ENCODE measurements at regions not wholly inside any gene's neighbourhood (a gene's known extent, or its start where the extent isn't known, plus 50 kb on each side); places are given as distances from the start of the nearest gene placed in this dataset.

- no peak overlapping the region for H3K9ac ChIP-seq (ENCODE audit: insufficient read depth, low read depth, low read length)
- H3K4me1 ChIP-seq (ENCODE audit: insufficient read depth, low read length): peaks cover 15% of the 10 kb centered on the region
- ChIA-PET CTCF (ENCODE audit: low intra/inter-chr PET ratio, low total read pairs) (no interaction called here), POLR2A (no interaction called here)
- no peaks in the 10 kb centered on the region for H3K9me3 ChIP-seq (ENCODE audit: low read length)
- DNase-seq (ENCODE audit: low spot score): no peak
- no peak overlapping the region for H3K4me3 ChIP-seq (replicated peaks in 1 of 3; ENCODE audit: insufficient read depth in 1 of 3, low read depth in 2 of 3, low read length in 3 of 3)
- 88% methylated on average over 19 of the region's 68 CpGs for WGBS (ENCODE audit: low lambda C conversion rate)
- in situ Hi-C loops (cut with HindIII; ENCODE audit: extremely low pct_ligation_motif_present, low pct_unique_long_range_greater_than_20kb) (no loop called here), intact Hi-C loops (cut with micrococcal nuclease; ENCODE audit: unreplicated experiment) (no loop called here)
- H3K4me2 ChIP-seq (ENCODE audit: low read depth, low read length): no peak overlapping the region
- H2AFZ ChIP-seq (ENCODE audit: low read length): no peak overlapping the region
- no peaks in the 10 kb centered on the region for H3K79me2 ChIP-seq (ENCODE audit: insufficient read depth, low read length)
- TF ChIP-seq GMEB1 (CRISPR knock-in tag; IDR thresholded peaks at IDR 0.05; ENCODE audit: borderline replicate concordance) (no peak), ATAD3A (CRISPR knock-in tag; IDR thresholded peaks at IDR 0.05) (no peak), ZNF160 (CRISPR knock-in tag; IDR thresholded peaks at IDR 0.05) (no peak), ZNF446 (CRISPR knock-in tag; IDR thresholded peaks at IDR 0.05) (no peak), SMAD9 (CRISPR knock-in tag; IDR thresholded peaks at IDR 0.05) (no peak), SOX13 (IDR thresholded peaks at IDR 0.05) (no peak), SOX13 (CRISPR knock-in tag; conservative IDR thresholded peaks at IDR 0.05 in 1 of 2, IDR thresholded peaks at IDR 0.05 in 1 of 2) (no peak), ZNF7 (CRISPR knock-in tag; IDR thresholded peaks at IDR 0.05) (no peak), ZNF614 (CRISPR knock-in tag; IDR thresholded peaks at IDR 0.05; ENCODE audit: borderline replicate concordance) (no peak), RXRA (CRISPR knock-in tag; IDR thresholded peaks at IDR 0.05) (no peak)
- no peak for ATAC-seq
- no peaks in the 10 kb centered on the region for H4K20me1 ChIP-seq (ENCODE audit: insufficient read depth, low read length)
- BruUV-seq (replicated peaks): no TSS peak
- peaks cover 1 to 28% of the 10 kb centered on the region in 2 experiments; a peak in 3 of 5 replicates for H3K27me3 ChIP-seq (ENCODE audit: control insufficient read depth in 1 of 2, insufficient read depth in 2 of 2, low read length in 2 of 2)
- no peaks in the 10 kb centered on the region for H3K36me3 ChIP-seq (replicated peaks in 1 of 2; ENCODE audit: control insufficient read depth in 1 of 2, insufficient read depth in 2 of 2, low read length in 2 of 2)
- no peak for FAIRE-seq
- no peak overlapping the region for H3K27ac ChIP-seq (ENCODE audit: extremely low read length, insufficient read depth, low read length)
These were observed 103.2 kb upstream of the DIO3 start for GRCh38 chr14:101457936-101458740.
